ENCODE measurements at regions not wholly inside any gene's neighbourhood (a gene's known extent, or its start where the extent isn't known, plus 50 kb on each side); places are given as distances from the start of the nearest gene placed in this dataset.

- TF ChIP-seq CTCF (IDR thresholded peaks at IDR 0.05) (no peak), POLR2A (IDR thresholded peaks at IDR 0.05) (no peak)
Observed at GRCh38 chr5:105878402-105878801, 1792.3 kb downstream of the EFNA5 start.

All from right lobe of liver (tissue), 4 donors.